Stimulated activated CD8-positive, alpha-beta memory T cell treated with anti-CD3 and anti-CD28 coated beads, Interleukin-12 subunit alpha, Interleukin-12 subunit beta, amount 100 ng/mL, for 24 hours (primary cell): ENCODE measurements at regions not wholly inside any gene's neighbourhood (a gene's known extent, or its start where the extent isn't known, plus 50 kb on each side); places are given as distances from the start of the nearest gene placed in this dataset.

Experiments
- DNase-seq: peaks from one replicate; pipeline ENCODE4 v3.0.0-alpha.2; 2020; ENCODE audit errors: extremely low read depth

DNA sequence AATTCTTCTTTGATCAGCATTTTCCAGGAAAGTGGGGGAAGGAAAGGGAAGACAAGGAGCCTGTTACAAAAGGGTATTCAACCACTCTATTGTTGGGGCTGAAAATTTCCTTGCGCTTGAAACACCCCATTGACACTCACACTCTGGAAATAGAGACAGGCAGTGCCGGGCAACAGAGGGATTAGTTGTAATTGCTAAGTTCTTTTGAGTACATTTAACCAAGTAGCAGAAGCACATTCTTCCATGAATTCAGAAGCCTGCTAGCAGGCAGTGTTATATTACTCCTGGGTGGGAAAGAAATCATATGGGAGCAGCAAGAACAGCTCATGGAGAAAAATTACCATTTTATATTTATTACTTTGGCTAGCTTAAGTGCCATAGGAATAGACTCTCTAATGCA, 745.5 kb downstream of the C6orf118 start:
- no peak for DNase-seq

DNA sequence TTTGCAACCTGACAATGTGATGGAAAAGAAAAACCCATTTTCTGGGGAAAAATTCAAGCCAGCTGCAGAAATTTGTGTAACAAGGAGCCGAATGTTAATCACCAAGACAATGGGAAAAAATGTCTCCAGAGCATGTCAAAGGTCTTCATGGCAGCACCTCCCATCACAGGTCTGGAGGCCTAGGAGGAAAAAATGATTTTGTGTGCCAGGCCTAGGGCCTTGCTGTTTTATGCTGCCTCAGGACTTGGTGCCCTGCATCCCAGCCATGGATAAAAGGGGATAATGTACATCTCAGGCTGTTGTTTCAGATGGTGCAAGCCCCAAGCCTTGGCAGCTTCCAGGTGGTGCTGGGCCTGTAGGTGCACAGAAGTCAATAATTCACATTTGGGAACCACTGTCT, 747.7 kb downstream of the C6orf118 start:
- DNase-seq, result no peak

DNA sequence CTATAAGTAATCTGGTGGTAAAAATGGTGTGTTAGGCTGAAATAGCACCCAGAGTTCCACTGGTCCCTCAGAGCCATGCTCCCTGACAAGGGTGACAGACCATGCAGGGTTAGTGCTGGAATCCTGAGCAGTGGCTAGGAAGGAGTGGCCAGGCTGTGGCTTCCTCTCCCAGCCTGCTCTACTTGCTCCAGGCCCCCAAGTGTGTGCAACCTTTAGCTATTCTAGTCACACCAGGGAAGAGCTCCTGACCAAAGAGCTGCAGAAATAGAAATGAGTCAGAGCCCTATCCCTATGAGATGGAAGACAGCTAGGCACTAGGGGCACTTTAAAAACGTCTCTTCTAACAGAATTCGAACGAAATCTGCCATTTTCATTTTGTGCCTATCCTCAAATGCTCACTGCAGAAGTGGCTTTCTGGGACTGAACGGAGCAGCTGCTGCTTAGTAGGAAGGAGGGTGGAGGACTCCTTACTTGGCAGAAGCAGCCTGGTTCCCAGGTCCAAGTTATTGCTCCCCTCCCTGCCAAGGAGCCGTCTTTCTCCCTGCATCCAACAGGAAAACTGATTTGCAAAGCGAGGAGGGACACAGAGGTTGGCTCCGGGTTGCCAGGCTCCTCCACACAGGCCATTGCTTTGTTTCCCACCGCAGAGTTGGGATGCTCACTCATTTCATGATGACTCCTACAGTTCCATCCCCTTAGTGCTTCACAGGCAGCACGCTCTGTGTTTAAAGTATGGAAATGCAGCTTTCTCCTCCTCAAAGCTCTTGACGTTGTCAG, 754.5 kb downstream of the C6orf118 start:
- DNase-seq, result no peak

DNA sequence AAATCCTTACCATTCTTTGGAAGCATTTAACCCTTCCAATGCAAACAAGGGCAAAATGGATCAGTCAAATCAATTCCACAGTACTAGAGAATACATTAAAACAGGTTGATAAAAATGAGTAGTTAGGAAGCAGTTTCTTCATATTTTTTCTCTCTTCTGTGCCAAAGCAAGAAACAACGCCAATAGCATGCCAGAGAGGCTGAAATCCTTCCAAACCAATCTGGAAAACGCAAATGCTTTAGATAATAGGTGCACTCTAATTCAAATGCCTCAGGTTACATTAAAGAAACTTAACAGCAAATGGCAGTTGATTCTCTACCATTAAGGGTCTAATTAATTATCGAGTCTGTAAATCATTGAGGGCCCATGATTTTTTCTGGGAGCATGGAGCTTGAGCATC, 755.2 kb downstream of the C6orf118 start:
- no peak for DNase-seq

DNA sequence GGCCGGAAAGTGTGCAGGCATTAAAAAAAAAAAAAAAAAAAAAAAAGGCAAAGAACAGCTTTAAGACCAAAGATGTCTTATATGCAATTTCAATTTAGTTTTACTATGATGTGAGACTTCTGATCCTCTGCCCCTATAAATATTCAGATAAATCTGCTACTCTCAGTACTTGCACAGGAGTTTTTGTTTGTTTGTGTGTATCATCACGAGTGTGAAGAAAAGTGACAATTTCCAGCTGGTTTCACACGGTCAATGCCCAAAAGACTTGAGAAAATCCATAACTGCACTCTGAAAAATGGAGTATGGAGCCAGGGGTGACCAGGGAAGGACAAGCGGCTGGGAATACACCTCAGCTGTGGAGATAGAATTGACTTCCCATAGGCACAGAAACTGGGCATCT, 757.7 kb downstream of the C6orf118 start:
- DNase-seq, result no peak

DNA sequence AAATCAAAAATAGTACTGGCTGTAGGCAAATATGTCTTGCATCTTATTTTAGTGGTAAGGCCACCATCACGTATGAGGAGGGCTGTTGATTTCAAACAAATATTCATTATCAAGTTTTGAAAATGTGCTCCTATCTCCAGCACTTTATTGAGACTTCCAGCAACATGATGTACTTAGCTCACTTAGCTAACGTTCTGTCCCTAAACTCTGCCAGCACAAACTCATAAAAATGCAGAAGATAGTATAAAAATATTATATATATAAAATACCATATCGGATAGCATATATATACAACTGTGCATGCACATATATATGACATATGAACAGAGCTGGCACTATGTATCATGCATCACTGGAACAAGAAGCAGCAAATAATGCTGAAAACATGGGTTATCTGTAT, 762.3 kb downstream of the C6orf118 start:
- DNase-seq, result no peak

DNA sequence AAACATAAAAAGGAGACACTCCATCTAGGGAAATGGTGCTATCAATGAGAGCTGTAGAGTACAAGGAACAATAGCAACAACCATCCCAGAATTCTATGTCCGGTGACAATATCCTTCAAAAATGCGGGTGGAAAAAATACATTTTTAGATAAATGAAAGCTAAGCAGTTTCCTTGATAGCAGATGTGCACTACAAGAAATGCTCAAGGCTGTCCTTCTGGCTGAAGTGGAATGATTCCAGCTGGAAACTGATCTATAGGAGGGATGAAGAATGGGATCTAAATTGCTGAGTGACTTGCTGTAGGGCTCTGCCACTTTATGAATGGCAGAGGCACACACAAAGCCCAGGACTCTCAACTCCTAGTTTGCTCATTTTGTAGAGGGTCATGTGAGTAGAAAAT, 763.1 kb downstream of the C6orf118 start:
- DNase-seq, result no peak

DNA sequence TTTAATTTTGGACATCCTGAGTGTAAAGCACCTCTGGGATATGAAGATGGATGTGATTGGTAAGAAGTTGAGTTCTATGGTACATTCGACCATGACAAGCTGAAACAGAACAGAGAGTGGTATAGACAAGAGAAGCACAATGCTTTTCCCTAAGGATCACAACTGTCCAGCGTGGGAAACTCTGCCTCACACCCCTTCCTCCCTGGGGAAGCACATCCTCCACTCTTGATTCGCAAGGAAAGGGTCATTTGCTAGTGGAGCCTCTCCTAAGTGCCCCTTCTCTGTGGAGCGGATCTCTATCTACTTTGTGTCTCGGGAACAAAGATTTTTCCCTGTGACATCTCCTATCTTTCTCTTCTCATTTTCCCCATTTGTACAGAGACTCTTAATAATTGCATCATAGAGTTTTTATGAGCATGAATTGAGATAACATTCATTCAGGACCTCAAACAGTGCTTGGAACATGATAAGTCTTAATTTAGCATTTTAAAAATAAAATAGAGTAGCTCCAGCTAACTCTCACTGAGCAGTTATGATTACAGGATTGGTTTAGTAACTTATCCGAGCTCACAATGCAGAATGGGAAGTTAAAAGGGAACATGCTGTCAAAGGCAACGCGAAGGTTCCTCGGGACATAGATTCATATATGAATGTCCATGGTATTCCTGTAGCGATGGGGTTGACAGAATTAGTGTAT, 775.2 kb downstream of the C6orf118 start:
- no peak for DNase-seq

DNA sequence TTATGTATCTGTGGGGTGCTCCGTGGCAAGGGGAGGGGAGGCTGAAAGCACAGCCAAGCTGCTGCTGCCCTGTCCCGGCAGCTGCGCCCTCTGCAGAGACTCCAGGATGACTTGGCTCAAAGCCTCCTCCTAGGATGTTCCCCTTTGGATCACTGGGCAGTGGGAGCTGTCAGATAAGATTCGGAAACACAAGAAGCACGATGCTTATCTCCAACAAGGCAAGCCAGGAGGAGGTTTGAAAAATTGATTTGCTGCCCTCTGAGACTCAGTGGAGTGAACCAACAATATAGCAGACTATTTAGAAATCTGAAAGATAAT, 776.4 kb downstream of the C6orf118 start:
- DNase-seq, result no peak

DNA sequence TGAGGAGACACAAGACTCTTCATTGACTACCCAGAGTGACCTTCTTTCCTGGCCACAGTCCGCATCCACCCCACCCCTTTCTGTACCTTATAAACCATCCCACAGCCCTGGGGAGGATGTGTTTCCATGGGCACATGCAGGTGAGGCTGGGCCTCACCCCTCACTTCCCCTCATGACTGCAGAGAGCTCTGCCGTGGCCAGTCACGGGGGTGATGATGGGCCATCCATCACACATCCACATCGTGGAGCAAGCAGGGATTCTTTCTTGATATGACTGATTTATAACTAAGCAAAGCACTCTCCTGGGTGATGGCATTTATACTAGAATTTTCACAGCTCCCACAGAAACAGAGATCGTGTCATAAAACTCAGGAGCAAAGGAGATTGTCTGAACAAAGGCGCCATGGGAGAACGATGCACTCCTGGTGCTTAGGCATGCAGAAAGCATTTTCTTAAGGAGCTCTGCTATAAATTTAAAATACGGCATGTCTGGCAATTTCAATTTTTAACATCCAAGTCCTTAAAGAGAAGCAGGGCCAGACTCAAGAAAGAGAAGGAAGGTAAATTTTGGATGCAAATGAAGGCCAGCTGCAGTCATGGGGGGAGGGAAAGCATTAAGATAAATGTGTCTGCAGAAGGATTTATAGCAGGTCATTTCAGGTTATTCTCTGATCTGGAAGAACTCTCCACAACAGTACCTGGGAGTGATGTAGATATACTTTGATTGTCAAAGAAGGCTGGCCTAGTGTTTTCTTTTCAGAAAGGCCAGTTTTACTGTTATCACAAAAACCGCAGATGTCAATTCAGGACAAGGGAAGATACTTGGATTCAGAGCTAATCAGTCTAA, 777.0 kb downstream of the C6orf118 start:
- DNase-seq, result no peak

DNA sequence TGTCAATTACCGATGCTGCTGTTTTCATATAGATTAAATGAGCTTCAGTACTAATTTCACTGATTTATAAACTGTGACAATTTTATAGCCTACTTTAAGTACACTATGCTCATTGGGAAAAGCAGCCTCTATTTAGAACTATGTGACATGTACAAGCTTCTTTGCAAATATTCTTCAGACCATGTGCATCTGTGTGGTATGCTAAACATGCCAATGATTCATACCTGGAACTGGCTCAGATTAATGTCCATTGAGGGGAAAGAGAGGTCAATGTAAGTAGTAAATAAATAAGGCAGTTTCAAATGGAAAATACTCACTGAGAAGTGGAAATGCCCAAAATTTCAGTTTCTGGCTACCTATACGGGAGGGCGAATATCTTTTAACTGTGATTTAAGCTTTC, 777.7 kb downstream of the C6orf118 start:
- DNase-seq, result no peak

DNA sequence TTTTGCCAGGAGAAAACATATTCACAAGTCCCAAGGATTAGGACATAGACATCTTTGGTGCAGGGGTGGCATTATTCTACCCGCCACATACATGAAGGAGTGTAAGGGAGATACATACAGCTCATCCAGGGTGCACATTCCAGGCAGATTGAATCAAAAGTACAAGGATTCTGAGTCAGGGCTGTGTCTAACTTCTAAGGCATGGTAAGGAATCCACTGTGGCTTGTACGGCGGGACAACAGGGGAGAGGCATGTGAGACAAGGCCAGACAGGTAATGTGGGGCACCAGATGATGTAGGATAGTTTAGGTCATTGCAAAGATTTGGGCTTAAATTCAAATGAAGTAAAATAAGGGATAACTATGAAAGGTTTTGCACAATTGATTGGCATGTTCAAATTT, 780.9 kb downstream of the C6orf118 start:
- no peak for DNase-seq

DNA sequence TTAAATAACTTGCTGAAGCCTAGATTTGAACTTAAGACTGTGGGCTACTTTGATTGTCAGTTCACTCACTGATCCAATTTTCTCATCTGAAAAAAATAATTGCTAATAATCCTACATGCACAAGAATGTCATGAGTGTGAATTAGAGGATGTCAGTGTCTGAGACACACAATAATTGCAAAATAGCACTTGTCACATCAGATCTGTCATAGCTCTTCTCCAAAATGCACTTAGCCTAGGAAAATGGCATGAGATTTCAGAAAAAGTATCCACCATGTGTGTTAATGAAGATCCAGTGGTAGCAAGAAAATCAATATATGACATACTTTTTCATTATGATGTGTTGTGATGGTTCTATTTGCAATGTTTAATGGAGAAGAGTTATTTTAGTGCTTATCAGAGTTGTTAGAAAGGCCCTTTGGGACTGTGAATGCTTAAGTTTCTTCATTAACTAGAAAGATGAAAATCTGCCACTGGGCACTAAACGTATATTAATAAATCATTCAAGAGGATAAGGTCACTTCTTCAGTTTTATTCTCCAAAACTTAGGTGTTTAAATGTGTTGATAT, 786.2 kb downstream of the C6orf118 start:
- no peak for DNase-seq

DNA sequence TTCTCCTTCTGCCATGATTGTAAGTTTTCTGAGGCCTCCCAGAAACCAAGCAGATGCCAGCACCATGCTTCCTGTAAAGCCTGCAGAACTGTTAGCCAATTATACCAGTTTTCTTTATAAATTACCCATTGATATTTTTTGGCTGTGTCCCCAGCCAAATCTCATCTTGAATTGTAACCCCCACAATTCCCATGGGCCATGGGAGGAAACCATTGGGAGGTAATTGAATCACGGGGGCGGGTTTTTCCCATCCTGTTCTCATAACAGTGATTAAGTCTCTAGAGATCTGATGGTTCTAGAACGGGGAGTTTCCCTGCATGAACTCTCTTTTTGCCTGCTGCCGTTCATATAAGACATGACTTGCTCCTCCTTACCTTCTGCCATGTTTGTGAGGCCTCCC, 788.5 kb downstream of the C6orf118 start:
- no peak for DNase-seq

DNA sequence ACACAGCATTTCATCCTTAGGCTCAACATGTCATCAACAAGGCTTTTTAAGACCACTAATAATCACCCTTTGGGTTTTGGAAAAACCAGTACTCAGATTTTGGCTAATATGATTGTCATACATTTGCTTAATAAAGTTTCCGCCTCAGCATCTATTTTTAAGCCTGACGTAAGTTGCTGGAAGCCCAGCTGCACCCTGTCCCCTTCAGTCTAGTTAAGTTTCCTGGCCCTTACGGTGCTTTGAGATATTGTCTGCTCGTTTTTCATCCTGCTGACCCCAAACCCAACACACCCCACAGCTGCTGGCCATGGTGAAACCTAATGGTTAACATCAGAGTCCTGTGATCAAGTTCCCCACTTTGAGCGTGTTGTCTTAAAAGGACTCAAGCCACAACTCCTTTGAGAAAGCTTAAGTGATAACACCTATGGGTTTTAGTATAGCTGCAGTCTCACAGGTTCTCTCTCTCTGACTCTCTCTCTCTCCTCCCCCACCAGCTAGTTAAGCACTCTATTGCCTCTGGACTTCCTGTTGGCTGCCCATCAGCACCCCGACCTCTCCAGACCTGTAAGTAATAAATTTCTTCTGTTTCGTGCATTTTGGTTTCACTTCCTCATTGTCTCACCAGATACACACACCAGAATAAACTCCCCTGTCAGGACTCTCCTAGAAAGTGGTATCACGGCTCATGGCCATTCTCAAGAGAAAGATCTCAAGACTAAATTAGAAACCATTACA, 802.0 kb downstream of the C6orf118 start:
- DNase-seq, result no peak

DNA sequence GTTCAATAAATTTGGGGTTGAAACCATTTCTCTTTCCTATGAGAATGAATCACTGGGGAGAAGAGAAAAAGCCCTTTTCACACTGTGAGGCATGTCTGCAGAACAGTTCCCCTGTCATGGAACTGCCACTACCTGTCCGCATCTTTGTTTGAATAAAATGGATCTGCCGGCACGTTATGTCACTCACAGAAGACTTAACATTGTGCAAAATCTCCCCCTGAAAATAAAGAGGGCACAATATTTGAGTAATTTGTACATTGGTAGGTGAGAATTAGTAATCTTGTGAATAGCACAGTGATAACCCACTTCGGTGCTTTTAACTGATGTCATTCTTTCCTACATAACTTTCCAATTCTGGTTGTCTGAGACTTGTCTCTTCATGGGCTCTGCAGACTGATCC, 804.0 kb downstream of the C6orf118 start:
- no peak for DNase-seq

DNA sequence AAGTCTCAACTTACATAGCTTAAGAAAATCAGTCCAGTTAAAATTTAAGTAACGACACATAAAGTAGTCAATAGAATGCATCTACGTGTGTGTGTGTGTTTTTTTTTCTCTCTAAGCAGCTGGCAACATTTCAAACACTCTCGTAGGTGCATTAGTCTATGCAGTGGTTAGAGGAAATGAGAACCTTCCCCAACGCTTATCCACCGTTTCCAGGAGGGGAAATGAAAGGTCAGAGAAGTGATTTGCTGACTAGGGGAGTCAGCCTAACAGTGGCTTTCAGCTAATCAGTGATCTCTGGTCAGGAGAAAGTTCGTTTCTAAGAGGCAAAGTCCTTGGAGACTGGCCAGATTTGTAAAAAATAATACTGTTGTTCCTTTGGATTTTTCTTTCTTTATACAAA, 806.6 kb downstream of the C6orf118 start:
- no peak for DNase-seq

DNA sequence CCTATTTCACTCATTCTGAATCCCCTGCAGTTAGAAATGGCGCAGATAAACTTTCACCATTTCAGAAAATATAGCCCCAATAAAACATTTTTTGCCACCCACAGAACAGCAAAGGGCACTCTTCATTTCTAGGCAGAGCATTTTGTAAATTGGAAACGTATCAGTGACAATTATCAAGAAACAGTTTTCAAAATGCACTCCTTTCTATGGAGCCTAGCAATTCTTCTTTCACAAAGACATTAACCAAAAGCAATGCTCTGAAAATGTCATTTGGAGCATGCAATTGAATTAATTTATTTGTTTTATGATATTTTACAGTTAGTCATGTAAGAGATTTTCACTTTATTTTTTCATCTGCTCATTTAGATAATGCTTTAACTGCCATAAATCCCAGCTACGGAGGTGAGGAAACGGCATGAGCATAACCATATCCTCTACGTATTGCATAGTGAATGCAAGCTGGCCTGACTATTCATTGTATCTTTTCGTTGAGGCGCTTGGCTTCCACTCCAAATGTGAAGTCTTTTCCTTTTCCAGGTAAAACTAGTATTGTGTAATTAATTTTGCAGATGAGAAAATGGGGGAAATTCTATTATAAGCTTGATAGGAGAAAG, 813.4 kb downstream of the C6orf118 start:
- no peak for DNase-seq

DNA sequence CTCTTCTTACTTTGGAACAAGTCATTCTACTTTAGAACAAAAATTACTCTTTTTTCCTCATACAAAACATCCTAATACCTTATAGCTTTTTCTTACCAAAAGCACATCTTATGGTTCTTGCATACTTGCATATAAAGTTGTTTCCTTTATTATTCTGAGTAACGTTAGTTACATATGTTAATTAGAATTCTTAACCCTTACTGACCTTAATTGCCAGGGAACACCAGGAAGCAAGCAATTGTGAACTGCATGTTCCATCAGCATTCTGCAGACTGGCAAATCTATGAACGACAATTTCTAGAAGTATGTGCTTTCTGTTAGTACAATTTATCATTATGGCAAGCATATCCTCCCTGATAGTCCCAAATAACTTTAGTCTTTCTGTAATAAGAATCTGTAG, 831.0 kb downstream of the C6orf118 start:
- no peak for DNase-seq

DNA sequence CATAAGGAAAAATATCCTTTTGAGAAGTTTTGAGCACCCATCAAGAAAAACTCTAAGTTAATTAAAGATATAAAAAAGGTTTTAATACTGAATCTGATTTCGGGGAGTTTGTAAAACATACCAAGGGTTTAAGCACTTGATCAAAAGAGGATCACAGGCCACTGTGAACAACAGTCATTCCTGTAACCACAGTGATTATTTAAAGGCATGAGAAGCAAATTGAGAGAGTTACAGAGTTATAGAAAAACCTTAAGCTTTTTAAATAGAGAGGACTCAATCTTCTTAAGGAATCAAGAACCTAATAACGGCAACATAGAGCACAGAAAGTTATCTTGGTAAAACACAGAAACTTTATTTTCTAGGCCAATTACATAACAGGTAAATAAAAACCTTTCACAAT, 831.6 kb downstream of the C6orf118 start:
- no peak for DNase-seq

DNA sequence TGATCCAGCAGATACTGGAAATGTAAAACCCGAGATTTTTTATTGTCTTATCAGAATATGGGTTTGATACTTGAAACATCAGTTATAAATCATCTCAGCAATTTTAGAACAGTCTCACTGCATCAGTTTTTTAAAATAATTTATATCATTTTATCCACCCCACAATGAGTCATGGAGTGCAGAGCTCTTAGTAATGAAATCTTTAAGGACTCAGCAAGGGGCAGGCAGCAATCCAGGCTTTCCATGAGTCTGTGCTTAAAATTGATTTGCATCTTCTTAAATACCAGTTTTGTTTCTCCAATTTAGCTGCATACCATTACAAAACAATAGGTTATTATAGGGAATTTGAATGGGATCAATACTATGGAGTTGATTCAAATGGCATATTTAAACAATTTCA, 832.3 kb downstream of the C6orf118 start:
- no peak for DNase-seq
